OCI-M1 (cell line): ENCODE measurements at regions not wholly inside any gene's neighbourhood (a gene's known extent, or its start where the extent isn't known, plus 50 kb on each side); places are given as distances from the start of the nearest gene placed in this dataset.
A peak's percentile ranks its signal among the peaks of the same experiment; 100 is the strongest.
"Not testable (repeated sequence)": the region's sequence is repeated elsewhere in the genome, so short reads cannot be mapped to it uniquely, and the experiment has no call there.

Source experiments
- DNase-seq: peaks from one replicate; lab custom pipeline; 2025; lab: John Stamatoyannopoulos, UW

DNA sequence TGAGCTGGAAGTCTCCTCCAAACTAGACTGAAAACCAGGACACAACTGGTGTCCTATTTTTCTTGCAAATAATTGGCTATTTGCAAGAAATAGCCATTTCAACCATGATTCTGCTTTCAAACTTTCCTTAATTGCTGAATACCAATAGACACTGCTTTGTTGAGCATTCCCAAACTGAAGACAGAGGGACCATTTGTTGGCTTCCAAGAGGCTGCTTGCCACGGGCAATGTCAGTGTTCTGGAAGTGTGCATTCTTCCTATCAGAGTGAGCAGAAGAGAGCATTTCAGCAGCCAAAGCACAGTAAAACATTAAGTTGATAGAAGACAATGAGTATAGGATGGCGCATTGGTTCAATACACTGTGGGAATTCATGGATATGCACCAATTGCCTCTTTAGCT, 360.5 kb upstream of the RGPD4 start:
- DNase-seq: no peak

DNA sequence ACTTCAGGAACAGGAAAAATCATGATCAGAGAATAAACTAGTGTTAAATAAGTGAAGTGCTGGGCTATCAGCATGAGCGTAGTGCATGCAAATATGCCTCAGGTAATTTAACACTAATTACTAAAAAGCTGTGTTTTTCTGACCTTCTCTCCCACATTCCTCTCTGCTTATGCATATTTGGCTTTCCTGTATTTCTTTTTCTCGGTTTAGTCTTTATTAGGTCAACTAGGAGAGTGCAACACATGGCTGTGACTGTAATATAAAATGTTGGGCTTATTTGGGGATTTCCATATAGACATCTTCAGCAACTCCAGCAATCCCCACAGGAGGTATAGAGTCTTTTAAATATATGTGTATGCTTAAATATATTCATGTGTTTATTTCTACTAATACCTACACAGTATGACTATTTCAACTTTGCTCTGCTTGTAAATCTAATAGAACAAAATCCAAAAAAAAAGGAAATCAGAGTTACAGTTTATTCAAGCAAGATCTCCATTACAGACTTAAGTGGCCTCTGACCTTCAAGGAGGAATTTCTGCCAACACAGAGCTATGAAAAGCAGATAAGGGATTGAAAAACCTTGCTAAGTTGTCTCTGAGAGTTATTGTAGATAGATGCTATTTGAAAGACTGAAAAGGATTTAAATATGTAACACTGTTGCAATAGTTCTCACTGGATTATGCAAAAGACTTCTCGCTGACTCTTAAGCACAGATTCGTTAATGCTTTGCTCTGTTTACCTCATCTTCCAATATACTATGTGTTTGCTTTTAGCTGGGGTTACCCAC, 359.5 kb upstream of the RGPD4 start:
- no peak for DNase-seq

DNA sequence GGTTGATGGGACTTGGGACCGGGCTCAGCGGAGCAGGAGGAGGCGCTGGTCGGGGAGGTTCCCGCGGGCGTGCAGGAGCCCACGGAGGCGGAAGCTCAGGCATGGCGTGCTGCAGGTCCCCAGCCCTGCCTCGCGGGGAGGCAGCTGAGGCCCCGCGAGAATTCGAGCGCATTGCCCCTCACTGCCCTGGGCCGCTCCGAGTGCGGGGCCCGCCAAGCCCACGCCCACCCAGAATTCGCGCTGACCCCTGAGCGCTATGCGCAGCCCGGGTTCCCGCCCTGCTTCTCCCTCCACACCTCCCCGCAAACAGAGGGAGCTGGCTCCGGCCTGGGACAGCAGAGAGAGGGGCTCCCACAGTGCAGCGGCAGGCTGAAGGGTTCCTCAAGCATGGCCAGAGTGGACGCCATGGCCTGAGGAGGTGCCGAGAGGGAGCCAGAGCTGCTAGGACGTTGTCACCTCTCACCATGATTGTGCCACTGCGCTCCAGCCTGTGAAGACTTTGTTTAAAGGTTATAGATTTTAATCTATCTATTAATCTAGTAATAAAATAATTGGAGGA, 357.2 kb upstream of the RGPD4 start:
- no peak for DNase-seq

DNA sequence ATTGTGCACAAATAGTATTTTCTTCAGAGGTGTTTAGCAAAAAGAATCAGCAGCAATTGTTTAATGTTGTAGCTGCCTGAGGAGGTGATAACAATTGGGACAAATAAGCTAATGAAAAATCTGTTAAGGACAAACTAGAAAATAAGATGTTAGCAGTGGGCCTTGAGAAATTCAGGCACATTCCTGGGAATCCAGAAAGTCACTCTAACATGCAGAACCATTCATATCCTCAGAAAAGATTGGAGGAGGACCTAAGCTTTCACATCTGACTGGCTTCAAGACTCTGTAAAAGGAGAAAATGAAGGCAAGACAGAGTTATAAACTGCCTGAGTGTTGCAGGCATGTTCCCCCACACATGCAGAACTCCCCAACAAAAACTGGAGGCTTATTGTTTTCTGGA, 353.5 kb upstream of the RGPD4 start:
- DNase-seq: no peak

DNA sequence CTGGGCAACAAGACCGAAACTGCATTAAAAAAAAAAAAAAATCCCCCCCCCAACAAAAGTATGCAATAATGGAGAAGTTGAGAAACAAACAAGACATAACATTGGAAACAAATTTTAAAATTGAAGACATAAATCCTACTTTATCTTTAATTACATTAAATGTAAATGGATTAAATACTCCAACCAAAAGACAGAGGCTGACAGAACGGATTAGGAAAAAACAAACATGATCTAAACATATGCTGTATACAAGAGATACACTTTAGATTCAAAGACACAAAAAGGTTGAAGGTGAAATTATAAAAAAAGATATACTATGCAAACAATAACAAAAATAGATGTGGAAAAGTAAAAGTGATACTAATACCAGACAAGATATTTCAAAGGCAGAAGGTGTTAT, 350.8 kb upstream of the RGPD4 start:
- no peak for DNase-seq

DNA sequence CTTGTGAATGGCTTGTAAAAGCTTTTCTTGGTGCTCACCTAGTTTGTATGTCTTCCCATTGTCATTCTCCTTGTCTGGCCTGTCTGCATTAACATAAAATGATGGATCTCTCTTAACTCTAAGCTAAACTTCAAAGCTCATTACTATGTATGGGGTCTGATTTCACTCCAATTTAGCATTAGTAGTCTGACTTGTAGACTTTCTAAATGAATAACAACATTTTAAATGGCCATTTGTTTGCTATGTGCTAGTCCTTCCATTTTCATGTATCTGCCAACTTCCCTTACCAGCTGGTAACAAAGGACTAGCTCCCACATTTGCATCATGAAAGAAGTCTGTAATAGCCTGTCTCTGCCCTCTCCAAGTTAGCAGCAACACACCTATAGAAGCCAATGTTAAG, 324.2 kb upstream of the RGPD4 start:
- DNase-seq: no peak

DNA sequence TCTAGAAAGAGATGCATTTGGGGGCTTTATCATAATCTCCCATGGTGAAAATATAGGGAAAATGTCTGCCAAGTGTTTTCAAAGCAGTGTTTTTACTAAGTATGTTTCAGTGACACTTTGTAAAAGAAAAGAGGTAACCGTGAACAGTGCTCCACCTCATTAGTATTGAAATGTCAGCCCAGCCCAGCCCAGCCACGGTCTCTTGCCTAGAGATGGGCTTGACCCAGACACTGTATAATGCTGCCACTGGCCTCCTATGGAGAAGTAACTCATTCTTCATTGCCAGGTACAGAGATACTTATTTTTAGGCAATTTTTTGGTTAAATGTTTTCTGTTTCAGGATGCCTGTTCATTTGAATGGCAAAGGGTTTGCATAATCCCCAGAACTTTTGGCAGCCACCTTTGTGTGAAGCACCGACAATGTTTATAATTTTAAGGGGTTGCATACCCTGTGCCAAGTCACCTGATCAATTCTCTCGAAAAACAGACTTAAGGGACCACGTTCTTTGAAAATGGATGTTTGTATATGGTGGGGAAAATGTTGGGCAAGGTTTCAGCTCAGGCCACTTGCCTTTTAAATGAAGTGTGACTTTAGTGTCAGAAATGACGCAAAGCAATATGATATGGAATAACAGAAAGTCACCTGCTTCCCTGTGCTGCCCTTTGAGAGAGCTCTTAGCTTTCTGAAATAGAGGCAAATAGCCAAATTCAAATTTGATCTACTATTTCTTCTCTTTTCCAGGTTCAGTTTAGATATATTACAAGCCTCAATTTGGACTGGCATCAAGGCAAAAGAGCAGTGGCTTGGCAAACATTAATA, 314.5 kb upstream of the RGPD4 start:
- DNase-seq: no peak

DNA sequence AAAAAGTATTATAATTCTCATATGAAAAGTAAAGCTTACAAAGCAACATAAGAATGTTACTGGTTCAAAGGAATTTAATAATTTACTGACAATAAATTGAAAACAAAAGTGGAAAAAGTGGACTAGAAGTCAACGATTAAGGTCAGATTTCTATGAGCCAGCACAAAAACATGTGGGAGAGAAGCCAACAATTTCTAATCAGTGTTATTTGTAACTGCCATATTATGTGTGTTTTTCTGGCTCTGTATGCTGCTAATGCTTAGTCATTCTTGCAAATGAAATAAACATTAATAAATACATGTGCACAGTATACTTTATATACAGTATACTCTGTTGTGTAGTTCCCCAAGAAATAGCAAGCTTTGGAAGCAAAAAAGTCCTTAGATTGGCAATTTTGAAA, 301.3 kb upstream of the RGPD4 start:
- no peak for DNase-seq

DNA sequence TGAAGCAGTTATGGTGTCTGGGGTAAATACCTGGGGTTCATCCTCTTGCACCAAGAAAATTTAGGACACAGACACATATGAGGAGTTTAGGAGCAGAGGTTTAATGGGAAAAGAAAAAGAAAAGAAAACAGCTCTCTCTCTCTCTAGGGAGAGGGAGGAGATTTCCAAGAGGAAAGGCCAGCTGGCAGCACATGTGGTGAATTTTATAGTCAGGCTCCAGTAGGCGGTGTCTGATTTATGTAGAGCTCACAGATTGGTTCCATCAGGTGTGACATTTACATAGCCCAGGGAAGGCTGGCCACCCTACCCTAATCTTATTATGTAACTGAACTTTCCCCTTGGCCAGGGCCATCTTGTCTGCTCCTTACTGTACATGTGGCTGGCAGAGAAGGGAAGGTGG, 297.5 kb upstream of the RGPD4 start:
- DNase-seq: no peak

DNA sequence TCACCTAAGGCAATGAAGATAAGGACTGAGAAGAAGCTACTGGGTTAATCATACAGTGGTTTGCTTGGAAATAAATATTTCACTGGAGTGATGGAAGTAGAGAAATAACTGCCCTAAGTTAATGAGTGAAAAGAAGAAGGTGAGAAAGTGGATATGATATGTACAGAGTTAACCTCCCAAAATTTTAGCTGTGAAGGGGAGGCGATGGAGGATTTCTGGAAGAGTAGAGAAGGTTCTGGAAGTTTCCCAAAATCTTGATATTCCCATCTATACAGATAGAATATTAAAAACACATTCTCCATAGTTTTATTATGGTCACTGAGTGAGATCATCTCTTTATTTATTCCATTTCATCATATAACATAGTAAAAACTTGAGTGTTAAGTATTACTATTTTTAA, 296.6 kb upstream of the RGPD4 start:
- DNase-seq: no peak

DNA sequence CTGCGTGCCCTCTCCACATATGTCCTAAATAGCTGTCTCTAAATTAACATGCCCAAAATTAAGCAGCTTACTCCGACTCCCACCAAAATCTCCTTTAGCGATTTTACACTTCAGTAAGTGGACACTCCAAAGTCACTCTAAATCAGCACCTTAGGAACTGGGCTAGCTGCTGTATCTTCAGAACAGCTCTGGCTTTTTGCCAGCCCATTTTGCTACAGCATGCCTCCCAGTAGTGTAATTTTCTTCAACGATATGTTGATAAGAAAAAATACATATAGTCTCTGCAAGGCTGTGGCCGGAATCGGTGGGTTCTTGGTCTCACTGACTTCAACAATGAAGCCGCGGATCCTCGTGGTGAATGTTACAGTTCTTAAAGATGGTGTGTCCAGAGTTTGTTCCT, 291.8 kb upstream of the RGPD4 start:
- DNase-seq: no peak

DNA sequence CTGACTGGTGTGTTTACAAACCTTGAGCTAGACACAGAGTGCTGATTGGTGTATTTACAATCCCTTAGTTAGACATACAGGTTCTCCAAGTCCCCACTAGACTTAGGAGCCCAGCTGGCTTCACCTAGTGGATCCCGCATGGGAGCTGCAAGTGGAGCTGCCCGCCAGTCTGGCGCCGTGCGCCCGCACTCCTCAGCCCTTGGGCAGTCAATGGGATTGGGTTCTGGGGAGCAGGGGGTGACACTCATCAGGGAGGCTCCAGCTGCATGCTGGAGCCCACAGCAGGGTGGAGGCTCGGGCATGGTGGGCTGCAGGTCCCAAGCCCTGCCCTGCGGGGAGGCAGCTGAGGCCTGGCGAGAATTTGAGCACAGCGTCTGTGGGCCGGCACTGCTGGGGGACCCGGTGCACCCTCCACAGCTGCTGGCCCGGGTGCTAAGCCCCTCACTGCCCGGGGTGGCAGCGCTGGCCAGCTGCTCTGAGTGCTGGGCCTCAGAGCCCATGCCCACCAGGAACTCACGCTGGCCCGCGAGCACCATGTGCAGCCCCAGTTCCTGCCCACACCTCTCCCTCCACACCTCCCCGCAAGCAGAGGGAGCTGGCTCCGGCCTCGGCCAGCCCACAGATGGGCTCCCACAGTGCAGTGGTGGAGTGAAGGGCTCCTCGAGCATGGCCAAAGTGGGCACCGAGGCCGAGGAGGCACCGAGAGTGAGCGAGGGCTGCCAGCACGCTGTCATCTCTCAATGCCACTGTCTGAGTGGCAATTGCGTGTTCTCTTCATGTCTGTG, 290.6 kb upstream of the RGPD4 start:
- not testable (repeated sequence) for DNase-seq

DNA sequence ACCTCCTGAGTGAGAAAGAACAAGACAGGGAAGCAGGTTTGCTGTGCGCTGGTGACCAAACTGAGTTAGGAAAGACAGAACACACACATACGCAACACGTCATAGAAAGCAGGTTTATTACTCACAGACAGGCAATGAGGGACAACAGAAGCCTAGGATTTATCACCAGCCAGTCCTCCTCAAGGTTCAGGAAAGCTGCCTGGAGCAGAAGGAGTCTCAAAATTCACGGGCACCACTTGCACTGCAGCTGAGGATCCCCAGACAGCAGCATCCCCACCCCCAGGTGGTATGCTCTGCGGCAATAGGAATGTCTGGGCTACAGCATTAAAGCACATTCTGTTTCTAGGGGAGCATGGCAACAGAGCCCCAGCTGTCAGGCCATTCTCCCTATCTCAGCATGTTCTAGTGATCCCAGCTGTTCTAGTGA, 284.4 kb upstream of the RGPD4 start:
- no peak for DNase-seq

DNA sequence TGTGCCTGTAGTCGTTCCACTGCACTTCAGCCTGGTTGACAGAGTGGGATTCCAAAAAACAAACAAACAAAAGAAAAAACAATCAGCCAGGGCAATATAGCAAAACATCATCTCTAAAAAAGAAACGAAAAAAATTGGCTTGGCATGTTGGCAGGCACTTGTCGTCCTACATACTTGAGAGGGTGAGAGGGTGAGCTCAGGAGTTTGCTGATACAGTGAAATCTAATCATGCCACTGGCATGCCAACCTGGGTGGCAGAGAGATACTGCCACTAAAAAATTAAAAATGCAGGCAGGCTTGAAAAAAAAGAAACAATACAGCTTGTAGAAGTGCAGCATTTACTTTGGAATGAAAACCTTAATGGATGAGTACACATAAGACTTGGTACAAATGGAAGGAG, 282.9 kb upstream of the RGPD4 start:
- no peak for DNase-seq

DNA sequence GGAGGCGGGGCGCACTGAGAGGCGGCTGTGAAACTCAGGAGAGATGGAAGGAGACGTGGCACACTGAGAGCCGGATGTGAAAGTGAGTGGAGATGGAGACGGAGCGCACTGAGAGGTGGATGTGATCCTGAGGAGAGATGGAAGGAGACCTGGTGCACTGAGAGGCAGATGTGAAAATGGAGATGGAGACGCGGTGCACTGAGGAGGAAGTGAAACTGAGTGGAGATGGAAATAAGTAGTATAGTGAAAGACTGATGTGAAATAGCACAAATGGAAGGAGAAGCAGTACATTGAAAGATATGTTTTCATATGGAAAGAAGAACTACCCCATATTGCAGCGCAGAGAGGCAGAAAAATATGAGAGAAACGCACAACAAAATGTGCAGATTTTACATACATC, 281.6 kb upstream of the RGPD4 start:
- DNase-seq: no peak

DNA sequence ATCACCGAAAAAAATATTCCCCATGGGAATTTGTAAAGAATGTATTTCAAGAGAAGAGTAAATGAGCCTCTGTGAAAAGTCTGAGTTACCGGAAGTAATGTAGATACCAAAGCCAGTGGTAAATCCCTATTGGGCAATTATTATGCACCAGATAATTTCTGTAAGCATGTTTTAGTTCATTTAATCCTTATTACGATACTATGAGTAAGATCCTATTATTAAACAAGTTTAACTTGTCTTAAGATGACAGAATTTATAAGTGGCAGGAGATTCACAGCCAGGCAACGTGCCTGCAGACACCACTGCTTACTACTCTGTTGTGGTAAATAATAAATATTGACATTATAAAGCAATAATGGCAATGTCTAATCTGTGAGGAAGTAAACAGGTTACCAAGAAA, 280.8 kb upstream of the RGPD4 start:
- no peak for DNase-seq

DNA sequence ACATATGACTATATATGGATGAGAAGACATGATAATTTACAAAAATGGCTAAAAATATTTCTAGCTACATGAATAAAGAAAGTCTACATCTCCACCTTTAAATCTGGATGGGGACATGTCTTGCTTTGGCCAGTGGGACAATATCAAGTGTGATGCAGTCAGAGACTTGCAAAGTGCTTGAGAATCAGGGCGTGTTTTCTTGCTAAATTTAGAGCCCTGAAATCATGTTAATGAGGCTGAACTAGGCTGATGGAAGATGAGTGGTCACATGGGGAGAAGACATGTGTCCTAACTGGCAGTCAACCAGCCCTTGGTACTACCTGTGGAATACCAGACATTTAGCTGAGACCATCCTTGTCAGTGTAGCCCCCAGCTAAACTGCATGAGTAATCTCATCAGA, 278.5 kb upstream of the RGPD4 start:
- no peak for DNase-seq

DNA sequence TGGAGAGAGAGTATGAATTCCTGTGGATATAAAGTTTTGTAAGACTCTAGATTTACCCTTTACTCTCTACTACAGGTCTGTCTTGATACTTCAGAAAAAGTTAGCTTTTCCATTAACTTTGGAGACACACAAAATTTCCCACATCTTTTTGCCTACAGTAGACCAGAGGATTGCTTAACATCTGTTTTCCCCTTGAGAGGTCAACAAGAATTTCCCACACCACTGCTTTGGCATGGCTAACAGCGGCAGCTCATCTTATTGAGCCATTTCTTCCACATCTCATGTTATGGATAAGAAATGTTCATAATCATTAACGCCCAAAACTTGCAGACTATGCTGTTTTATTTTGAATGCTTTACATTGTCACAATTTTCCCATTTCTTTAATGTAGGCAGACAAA, 273.6 kb upstream of the RGPD4 start:
- no peak for DNase-seq

DNA sequence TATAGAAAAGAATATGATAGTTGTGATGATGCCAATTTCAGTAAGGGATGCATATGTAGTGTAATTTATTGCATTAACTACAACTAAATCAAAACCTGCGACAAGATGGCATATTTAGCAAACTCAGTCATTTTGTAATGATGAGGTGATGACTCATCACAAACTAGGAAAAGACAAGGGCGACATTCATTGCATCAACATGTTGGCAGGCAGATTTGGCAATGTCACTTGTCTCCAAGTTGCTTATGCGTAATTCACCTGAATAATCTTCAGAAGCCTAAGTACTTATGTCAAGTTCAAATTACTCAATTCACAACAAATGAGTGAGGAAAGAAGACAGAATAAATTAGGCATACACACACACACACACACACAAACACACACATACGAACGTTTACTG, 273.2 kb upstream of the RGPD4 start:
- DNase-seq: no peak

DNA sequence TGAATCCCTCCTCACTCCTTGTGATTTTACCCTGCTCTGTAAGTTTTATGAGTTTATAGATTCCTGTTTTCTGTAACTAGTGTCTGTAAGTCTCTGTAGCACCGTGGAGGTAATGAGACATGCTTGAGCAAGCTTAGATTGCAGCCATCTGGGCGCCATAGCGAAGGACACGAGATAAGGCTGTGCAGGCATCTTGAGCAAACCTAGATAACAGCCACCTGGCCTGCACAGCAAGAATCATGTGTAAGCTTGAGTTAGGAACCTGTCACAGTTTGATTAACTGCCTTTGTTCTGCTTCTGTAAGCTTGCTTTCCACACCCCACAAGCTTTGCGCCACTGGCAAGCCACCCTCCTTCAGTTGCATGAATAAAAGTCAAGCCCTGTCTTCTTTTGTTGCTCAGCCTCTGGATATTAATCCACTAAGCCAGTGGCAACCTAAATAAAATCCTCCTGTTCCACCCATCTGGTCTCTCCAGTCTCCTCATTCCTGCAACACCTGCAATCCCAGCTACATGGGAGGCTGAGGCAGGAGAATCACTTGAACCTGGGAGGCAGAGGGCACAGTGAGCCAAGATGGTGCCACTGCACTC, 270.6 kb upstream of the RGPD4 start:
- DNase-seq: peak; percentile 21

DNA sequence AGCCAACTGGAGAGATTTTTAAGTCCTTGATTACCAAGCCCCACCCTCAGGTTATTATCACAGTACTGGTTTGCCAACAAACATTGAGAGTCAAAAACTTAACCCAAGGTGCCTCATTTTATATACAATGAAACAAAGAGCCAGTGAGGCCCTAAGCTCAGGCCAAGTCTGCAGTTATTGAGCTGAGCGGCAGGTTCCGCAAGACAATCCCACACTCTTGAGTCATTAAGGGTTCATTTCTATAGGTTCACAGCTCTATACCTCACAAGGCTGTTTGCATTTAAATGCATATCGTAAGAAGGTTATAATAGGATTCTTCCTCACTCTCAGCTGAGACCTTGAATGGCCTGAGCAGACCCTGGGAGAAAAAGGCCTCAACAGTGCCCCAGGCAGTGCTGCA, 268.4 kb upstream of the RGPD4 start:
- no peak for DNase-seq

DNA sequence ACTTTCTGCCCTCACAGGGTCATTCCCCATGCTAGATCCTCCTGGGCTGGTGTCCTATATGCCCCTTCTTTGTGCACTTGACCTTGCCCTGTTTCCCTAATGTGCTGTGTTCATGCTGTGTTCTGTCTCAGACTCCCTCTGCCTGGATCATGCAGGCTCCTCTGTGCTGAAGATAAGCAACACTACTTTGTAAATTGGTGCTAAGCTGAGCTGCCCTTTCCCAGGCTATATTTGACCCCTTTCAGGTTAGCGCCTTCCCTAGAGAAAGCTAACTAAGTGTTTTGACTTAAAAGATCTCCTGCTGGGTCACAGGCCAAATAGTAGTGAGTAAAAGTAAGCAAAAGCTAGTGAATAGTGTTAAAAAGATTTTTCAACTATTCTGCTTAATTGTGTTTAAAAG, 257.2 kb upstream of the RGPD4 start:
- no peak for DNase-seq
